ENCODE measurements at regions not wholly inside any gene's neighbourhood (a gene's known extent, or its start where the extent isn't known, plus 50 kb on each side); places are given as distances from the start of the nearest gene placed in this dataset.
"Not testable (repeated sequence)": the region's sequence is repeated elsewhere in the genome, so short reads cannot be mapped to it uniquely, and the experiment has no call there.

GRCh38 chr13:58476206-58476918 lies 844.8 kb downstream of the PCDH17 start:
- Histone ChIP-seq H3K27ac (no peak overlapping the region), H3K4me3 (no peak overlapping the region)
- no peak for TF ChIP-seq CTCF (IDR thresholded peaks at IDR 0.05)
- no peak for DNase-seq (ENCODE audit: low spot score)

GRCh38 chr13:58478858-58479257 lies 847.3 kb downstream of the PCDH17 start:
- Histone ChIP-seq H3K27ac (no peak overlapping the region), H3K4me3 (no peak overlapping the region)
- DNase-seq (ENCODE audit: low spot score): no peak
- no peak for TF ChIP-seq CTCF (IDR thresholded peaks at IDR 0.05)

GRCh38 chr13:58480061-58480460 lies 848.5 kb downstream of the PCDH17 start:
- TF ChIP-seq CTCF (IDR thresholded peaks at IDR 0.05): no peak
- no peak overlapping the region for H3K4me3 ChIP-seq
- DNase-seq (ENCODE audit: low spot score): no peak
- no peak overlapping the region for H3K27ac ChIP-seq

GRCh38 chr13:58488251-58488650 lies 856.7 kb downstream of the PCDH17 start:
- Histone ChIP-seq H3K27ac (no peak overlapping the region), H3K4me3 (no peak overlapping the region)
- no peak for DNase-seq (ENCODE audit: low spot score)
- TF ChIP-seq CTCF (IDR thresholded peaks at IDR 0.05): no peak

GRCh38 chr13:58495668-58496067 lies 864.1 kb downstream of the PCDH17 start:
- H3K27ac ChIP-seq: no peak overlapping the region
- DNase-seq (ENCODE audit: low spot score): no peak
- TF ChIP-seq CTCF (IDR thresholded peaks at IDR 0.05): no peak
- H3K4me3 ChIP-seq: no peak overlapping the region

- no peak overlapping the region for H3K4me3 ChIP-seq
- no peak for DNase-seq (ENCODE audit: low spot score)
- H3K27ac ChIP-seq: no peak overlapping the region
- TF ChIP-seq CTCF (IDR thresholded peaks at IDR 0.05): no peak
These were observed 869.4 kb downstream of the PCDH17 start for GRCh38 chr13:58500938-58501337.

- not testable (repeated sequence) for H3K27ac ChIP-seq; DNase-seq (ENCODE audit: low spot score); H3K4me3 ChIP-seq
These were observed 872.7 kb downstream of the PCDH17 start for GRCh38 chr13:58504202-58504700.

- not testable (repeated sequence) for DNase-seq (ENCODE audit: low spot score); H3K4me3 ChIP-seq; H3K27ac ChIP-seq
These were observed 873.8 kb downstream of the PCDH17 start for GRCh38 chr13:58505262-58505920.
